GM04503 (cell line): ENCODE measurements at regions not wholly inside any gene's neighbourhood (a gene's known extent, or its start where the extent isn't known, plus 50 kb on each side); places are given as distances from the start of the nearest gene placed in this dataset.
"Not testable (repeated sequence)": the region's sequence is repeated elsewhere in the genome, so short reads cannot be mapped to it uniquely, and the experiment has no call there.

Source experiments
- DNase-seq: peaks from one replicate; pipeline ENCODE4 v3.0.0-alpha.2; 2012; ENCODE audit warnings: low read depth

DNA sequence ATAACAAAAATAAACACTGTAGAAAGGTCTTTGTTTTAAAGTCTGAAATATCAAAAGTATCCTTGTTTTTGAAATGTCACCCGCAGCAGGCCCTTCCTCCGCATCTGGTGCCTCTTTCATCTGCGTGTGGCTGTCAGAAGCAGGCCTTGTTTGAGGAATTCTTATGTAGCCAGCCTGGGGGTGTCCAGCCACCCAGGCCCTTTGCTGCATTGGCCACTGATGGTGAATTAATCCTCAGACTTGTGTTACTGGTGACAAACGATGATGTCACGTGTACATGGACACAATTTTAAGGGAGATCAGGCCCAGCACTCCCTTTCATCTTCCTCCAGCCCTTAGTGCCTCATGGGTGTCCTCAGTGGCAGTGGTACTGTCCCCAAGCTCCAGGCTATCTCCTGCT is 208.0 kb upstream of the GALNT2 start:
- no peak for DNase-seq

GRCh38 chr1:229860926-229861325 is 206.1 kb upstream of the GALNT2 start:
- DNase-seq: no peak

DNA sequence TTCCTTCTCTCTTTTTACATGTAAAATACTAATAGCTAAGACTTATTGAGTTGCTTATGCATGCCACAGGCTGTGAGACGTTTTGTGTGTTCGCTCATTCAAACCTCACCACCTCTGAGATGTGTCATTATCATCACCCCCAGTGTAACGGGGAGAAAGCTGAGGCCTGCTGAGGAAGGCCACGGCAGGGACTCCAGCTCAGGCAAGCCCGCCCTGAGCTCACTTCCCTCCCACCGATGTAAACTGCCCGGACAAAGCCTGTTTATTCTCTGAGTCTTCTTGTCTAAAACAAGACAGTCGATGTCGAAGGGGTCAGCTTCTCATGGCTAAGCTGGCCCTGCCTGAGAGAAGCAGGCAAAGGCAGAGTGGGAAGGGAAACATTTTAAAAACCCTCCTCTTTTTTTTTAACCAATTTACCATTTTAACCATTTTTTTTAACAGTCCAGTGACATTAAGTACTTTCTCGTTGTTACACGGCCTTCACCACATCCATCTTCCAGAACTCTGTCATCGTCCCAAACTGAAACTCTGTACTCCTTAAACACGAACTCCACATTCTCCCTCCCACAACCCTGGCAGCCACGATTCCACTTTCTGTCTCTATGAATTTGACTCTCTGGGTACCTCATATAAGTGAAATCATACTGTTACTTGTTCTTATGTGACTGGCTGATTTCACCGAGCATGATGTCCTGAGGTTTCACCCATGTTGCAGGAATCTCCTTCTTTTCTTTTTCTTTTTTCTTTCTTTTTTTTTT is 204.8 kb upstream of the GALNT2 start:
- no peak for DNase-seq

GRCh38 chr1:229863651-229864545 is 203.1 kb upstream of the GALNT2 start:
- no peak for DNase-seq

DNA sequence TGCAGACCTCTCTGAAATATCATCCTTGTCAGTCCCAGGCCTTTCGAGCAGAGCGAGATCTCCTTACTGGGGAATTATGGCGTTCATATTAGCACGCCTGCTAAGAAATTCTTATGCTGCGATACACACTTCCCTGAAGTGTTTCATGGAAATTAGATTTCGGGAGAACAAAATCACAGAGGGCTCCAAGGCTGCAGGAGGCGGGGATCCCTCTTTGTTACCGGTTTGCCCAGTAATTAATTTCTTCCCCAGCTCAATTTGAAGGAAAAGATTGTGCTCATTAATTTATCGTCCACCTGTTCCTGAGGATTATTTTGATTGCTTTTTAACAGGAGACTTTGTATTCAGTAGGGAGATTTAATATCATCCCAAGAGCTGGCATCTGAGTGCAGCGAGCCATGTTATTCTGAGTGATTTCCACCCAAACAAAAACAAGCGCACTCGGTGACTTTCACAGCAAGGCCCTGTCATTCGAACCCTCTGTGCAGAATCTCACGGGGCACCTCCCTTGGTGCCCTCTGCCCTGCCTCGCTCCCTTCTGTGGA is 202.3 kb upstream of the GALNT2 start:
- DNase-seq: no peak

DNA sequence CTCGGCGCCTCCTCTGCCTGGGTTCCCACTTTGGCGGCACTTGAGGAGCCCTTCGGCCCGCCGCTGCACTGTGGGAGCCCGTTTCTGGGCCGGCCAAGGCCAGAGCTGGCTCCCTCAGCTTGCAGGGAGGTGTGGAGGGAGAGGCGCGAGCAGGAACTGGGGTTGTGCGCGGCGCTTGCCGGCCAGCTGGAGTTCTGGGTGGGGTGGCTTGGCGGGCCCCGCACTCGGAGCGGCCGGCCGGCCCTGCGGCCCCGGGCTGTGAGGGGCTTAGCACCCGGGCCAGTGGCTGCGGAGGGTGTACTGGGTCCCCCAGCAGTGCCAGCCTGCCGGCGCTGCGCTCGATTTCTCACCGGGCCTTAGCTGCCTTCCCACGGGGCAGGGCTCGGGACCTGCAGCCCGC is 201.7 kb upstream of the GALNT2 start:
- not testable (repeated sequence) for DNase-seq

DNA sequence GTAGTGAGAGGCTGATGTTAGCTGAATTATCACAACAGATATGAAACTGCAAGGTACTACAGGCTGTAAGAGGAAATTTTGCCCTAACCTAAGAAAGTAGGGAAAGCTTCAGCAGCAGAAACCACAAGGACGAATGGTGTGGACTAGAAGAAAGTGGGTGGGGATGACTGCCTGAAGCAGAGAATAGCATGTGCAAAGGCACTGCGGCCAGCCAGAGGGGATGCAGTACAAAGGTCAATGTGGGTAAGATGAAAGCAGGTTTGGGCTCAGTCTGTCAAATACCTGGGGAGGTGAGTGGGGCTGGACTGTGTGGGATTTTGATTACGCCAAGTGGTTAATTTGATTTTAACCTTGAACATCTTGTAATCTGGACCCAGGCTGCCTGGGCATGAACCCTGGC is 199.3 kb upstream of the GALNT2 start:
- DNase-seq: no peak

- no peak for DNase-seq
Measured at GRCh38 chr1:229869240-229869639, 197.8 kb upstream of the GALNT2 start.

DNA sequence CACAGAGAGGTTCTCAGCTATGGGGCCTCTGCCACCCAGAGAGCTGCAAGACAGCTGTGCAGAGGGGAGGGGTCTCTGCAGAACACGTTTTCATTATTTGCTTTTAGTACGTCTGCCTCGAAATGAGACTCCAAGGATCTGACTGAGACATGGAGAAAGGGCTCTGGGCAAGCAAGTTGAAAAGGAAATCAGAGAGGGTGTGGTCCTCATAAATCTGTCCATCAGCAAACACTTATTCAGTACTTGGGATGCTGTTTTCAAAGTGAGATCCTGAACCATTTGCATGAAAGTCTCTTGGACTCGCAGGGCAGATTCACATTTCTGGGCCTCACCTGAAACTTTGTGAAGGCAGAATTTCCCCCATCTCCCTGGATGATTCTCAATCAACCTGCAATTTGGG is 197.4 kb upstream of the GALNT2 start:
- DNase-seq: no peak

- no peak for DNase-seq
Measured at GRCh38 chr1:229870381-229870780, 196.7 kb upstream of the GALNT2 start.

DNA sequence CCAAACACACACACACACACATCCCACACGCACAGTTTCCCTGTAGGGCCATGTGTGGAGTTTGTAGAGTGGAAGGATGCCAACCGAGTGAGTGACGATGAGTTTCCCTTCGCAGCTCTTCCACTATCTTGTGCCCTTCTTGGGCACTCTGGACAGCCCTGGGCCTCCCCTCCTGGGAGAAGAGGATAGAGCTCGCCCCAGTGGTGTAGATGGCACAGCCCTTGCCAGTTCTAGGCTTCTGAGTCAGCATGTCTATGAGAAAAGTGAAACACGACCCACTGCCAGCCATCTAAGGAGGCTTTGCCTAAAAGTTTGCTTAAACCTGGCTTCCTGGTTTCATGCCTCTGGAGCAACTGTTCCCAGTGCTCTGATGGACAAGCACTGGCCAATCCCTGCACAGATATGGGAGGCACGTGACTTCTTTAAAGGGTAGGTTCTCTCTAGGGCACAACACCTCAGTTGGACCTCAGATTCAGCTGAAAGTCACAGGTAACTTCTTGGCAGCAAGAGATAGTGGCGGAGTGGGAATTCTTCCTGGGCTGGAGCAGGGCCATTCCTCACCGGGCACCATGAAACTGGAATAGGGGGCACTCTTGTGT is 195.9 kb upstream of the GALNT2 start:
- DNase-seq: no peak

- no peak for DNase-seq
Measured at GRCh38 chr1:229874136-229874535, 192.9 kb upstream of the GALNT2 start.

- no peak for DNase-seq
Measured at GRCh38 chr1:229874609-229875008, 192.4 kb upstream of the GALNT2 start.

DNA sequence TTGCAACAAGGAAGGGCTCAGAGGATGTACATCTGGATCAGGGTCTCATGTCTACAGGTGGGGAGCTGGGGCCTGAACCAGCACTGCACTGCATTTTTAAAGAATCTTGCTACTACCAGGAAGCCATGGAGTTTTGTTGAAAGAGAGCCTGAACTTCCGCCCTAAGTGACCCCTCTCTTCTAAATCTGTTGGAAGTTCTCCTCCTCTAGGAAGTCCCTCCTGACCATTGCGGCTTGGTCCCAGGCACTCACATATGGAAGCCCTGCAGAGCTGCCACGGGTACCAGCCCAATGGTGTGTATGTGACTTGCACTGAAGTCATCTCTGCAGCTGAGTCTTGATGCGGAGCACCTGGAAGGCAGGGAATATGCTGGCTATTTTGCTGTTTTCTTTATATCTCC is 192.0 kb upstream of the GALNT2 start:
- no peak for DNase-seq

DNA sequence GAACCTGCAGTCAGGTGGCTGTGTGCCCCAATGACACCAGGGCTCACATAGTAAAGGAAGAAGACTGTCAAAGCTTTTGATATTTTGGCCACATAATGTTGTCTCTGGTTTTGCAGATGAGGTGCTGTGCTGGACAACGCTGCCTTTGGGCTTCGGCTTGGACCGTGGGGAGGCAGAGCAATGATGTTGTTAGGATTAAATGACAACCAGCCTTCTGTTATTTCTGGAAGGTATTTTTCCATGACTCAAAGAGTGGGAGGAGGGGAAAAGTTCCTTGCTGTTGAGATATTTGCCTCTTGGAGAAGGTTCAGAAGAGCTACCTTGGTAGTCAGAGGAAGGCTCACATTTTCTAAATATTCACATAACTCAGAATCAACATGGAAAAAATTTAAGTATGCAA is 187.3 kb upstream of the GALNT2 start:
- no peak for DNase-seq

GRCh38 chr1:229880271-229881170 is 186.5 kb upstream of the GALNT2 start:
- no peak for DNase-seq

DNA sequence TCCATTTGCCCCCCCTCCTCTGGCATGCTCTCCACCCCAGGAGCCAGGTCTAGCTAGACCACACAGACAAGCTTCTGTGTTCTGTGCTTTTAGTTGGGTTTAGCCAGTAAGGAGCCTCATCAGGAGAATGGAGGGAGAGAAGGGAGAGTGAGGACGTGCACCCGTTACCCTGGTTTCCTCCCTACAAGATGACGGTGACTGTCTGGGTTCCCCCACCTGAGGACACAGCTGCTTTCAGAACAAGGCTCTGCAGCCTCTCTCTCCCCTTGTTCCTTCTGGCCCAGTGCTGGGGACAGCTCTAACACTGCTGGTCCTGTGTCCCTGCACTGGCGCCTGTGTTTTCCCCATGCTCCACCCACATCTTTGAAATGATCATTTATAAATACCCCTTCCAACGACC is 184.4 kb upstream of the GALNT2 start:
- no peak for DNase-seq

DNA sequence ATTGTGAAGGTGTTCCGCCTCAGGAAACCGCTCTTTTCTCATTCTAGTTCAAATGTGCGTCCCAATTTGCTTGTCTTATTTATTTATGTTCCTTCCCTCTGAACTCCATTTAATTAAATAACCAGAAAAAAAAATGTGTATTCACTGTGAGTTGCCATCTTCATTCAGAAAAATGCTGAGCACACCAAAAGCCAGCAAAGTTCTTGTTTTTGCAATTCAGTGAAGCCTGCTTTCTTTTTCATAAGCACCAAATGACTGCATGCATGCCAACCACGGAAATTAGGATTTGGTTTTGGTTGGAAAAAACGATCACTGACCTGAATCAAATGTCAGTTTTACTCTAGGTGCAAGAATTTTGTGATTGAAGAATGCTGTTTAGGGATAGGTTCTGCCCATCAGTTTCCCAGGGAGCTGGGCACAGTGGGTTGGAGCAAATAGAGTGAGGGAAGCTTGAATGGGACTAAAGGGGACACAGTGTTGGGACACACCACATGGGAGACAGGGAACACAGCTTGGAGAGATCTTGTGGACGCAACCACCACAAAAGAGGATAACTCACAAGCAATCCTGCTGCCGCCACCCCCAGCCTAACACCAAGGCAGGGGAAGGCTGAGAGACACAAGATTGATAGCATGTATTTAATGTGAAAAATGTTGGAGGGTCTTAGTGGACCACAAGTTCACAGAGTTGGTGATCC is 183.4 kb upstream of the GALNT2 start:
- DNase-seq: no peak

DNA sequence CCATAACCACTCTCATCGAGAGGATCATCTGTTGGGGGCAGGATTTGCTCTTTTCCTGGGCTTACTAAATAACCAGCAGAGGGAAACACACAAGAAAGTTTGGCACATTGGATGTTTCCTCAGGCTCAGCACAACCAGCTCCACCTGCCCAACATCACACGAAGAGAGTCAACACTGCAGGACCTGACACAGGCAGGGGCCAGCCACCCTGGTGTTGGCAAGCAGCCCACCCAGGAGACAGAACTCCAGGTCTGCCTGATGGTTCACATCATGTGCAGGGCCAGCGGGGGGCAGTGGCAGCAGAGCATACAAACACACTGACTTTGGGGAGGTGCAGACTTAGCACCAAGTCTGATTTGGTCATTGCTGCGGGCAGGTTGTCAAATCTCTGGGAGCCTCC is 182.3 kb upstream of the GALNT2 start:
- no peak for DNase-seq

DNA sequence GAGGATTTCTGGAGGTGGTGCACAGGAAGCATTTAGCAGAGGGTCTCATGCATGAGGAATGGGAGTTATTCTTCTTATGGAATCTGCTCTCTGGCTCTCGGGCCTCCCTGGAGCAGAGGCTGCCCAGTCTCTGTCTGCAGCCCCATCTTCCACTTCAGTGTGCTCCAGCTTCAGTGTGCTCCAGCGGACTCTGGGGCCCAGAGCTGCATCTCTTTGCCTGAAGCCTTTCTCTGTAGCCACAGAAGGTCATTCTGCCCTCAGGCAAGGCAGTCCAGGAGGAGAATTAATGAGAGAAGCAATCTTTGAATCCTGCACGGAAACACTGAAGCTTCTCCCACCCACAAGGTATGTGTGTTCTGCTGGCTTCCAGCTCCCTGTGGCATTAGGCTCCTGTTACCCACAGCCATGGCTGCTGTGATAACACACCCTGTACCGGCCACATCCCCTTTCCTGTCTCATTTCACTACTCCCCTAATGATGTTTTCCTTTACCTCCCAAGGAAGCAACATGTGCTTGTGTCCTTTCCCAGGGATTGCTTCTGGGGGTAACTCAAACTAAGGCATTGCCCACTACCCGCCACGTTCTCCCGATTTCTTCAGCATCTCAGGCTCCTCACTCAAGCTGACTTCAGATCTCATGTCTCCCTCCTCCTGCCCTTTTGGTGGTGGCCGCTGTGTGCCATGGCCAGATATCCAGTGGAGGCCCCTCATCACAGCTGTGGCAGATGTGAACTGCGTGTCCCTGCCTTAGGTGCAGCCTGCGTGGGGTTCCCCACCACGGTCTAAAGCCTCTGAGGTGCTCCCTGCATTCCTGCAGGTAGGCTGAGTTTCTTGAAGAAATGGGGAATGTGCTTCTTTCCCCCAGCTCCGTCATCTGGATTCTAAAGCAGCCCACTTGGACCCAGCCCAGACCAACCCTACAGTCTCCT is 181.2 kb upstream of the GALNT2 start:
- DNase-seq: no peak
